ENCODE measurements at regions not wholly inside any gene's neighbourhood (a gene's known extent, or its start where the extent isn't known, plus 50 kb on each side); places are given as distances from the start of the nearest gene placed in this dataset.
"Not testable (repeated sequence)": the region's sequence is repeated elsewhere in the genome, so short reads cannot be mapped to it uniquely, and the experiment has no call there.

- DNase-seq = no peak
These were observed 414.4 kb upstream of the MMS22L start for GRCh38 chr6:97697456-97697855.

GRCh38 chr6:97701801-97702200, 418.8 kb upstream of the MMS22L start:
- DNase-seq = no peak

- DNase-seq = no peak
These were observed 419.2 kb upstream of the MMS22L start for GRCh38 chr6:97702248-97702647.

- no peak for DNase-seq
These were observed 420.6 kb upstream of the MMS22L start for GRCh38 chr6:97703661-97704060.

- DNase-seq = no peak
These were observed 422.6 kb upstream of the MMS22L start for GRCh38 chr6:97705568-97705967.

GRCh38 chr6:97712751-97713150, 429.7 kb upstream of the MMS22L start:
- no peak for DNase-seq

- DNase-seq = no peak
These were observed 431.8 kb upstream of the MMS22L start for GRCh38 chr6:97714772-97715171.

- no peak for DNase-seq
These were observed 434.1 kb upstream of the MMS22L start for GRCh38 chr6:97717086-97717485.

- DNase-seq = no peak
These were observed 443.4 kb upstream of the MMS22L start for GRCh38 chr6:97726378-97726777.

- no peak for DNase-seq
These were observed 449.0 kb upstream of the MMS22L start for GRCh38 chr6:97732045-97732444.

GRCh38 chr6:97757575-97757974, 474.6 kb upstream of the MMS22L start:
- DNase-seq = no peak

- DNase-seq = no peak
These were observed 482.4 kb upstream of the MMS22L start for GRCh38 chr6:97765461-97765860.

GRCh38 chr6:97771372-97771771, 488.4 kb upstream of the MMS22L start:
- DNase-seq = no peak

GRCh38 chr6:97775012-97775411, 492.0 kb upstream of the MMS22L start:
- no peak for DNase-seq

GRCh38 chr6:97778290-97779038, 495.4 kb upstream of the MMS22L start:
- no peak for DNase-seq

GRCh38 chr6:97779039-97779766, 496.2 kb upstream of the MMS22L start:
- not testable (repeated sequence) for DNase-seq

GRCh38 chr6:97790926-97791590, 508.0 kb upstream of the MMS22L start:
- no peak for DNase-seq

GRCh38 chr6:97805596-97805995, 522.6 kb upstream of the MMS22L start:
- no peak for DNase-seq

GRCh38 chr6:97812940-97813339, 529.9 kb upstream of the MMS22L start:
- DNase-seq = no peak

- DNase-seq = no peak
These were observed 531.0 kb upstream of the MMS22L start for GRCh38 chr6:97813889-97814567.

- DNase-seq = no peak
These were observed 532.3 kb upstream of the MMS22L start for GRCh38 chr6:97815301-97815812.

- DNase-seq = no peak
These were observed 533.5 kb upstream of the MMS22L start for GRCh38 chr6:97816526-97816925.

- DNase-seq = no peak
These were observed 536.7 kb upstream of the MMS22L start for GRCh38 chr6:97819710-97820109.

Data from dermis blood vessel endothelial cell (primary cell).